ENCODE measurements at regions not wholly inside any gene's neighbourhood (a gene's known extent, or its start where the extent isn't known, plus 50 kb on each side); places are given as distances from the start of the nearest gene placed in this dataset.

- no peak overlapping the region for H3K27ac ChIP-seq (ENCODE audit: low read depth, low read length)
- H3K9me3 ChIP-seq (ENCODE audit: control insufficient read depth, insufficient read depth, low read length), result no peaks in the 10 kb centered on the region
- H3K36me3 ChIP-seq (ENCODE audit: control insufficient read depth, insufficient read depth, low read length), result no peaks in the 10 kb centered on the region
- H3K4me3 ChIP-seq (ENCODE audit: low read depth, low read length), result no peak overlapping the region
- no peak overlapping the region for H3K9ac ChIP-seq (ENCODE audit: low read depth, low read length)
- no peaks in the 10 kb centered on the region for H3K4me1 ChIP-seq (ENCODE audit: control insufficient read depth, insufficient read depth, low read length)
- no peaks in the 10 kb centered on the region for H3K27me3 ChIP-seq (ENCODE audit: control insufficient read depth, insufficient read depth, low read length)
Measured at GRCh38 chr17:70017112-70017511, 57.9 kb upstream of the KCNJ16 start.

- Histone ChIP-seq H3K9me3 (ENCODE audit: control insufficient read depth, insufficient read depth, low read length) (no peaks in the 10 kb centered on the region), H3K4me1 (ENCODE audit: control insufficient read depth, insufficient read depth, low read length) (no peaks in the 10 kb centered on the region), H3K9ac (ENCODE audit: low read depth, low read length) (no peak overlapping the region), H3K27ac (ENCODE audit: low read depth, low read length) (no peak overlapping the region), H3K27me3 (ENCODE audit: control insufficient read depth, insufficient read depth, low read length) (no peaks in the 10 kb centered on the region), H3K36me3 (ENCODE audit: control insufficient read depth, insufficient read depth, low read length) (no peaks in the 10 kb centered on the region), H3K4me3 (ENCODE audit: low read depth, low read length) (no peak overlapping the region)
Measured at GRCh38 chr17:70017941-70018340, 57.1 kb upstream of the KCNJ16 start.

- Histone ChIP-seq H3K4me3 (ENCODE audit: low read depth, low read length) (no peak overlapping the region), H3K27ac (ENCODE audit: low read depth, low read length) (no peak overlapping the region), H3K27me3 (ENCODE audit: control insufficient read depth, insufficient read depth, low read length) (no peaks in the 10 kb centered on the region), H3K36me3 (ENCODE audit: control insufficient read depth, insufficient read depth, low read length) (no peaks in the 10 kb centered on the region), H3K9me3 (ENCODE audit: control insufficient read depth, insufficient read depth, low read length) (no peaks in the 10 kb centered on the region), H3K4me1 (ENCODE audit: control insufficient read depth, insufficient read depth, low read length) (no peaks in the 10 kb centered on the region), H3K9ac (ENCODE audit: low read depth, low read length) (no peak overlapping the region)
Measured at GRCh38 chr17:70021726-70022125, 53.3 kb upstream of the KCNJ16 start.

GRCh38 chr17:70022175-70022574, 52.9 kb upstream of the KCNJ16 start:
- H3K27ac ChIP-seq (ENCODE audit: low read depth, low read length), result no peak overlapping the region
- H3K4me3 ChIP-seq (ENCODE audit: low read depth, low read length), result no peak overlapping the region
- no peak overlapping the region for H3K9ac ChIP-seq (ENCODE audit: low read depth, low read length)
- H3K4me1 ChIP-seq (ENCODE audit: control insufficient read depth, insufficient read depth, low read length), result no peaks in the 10 kb centered on the region
- no peaks in the 10 kb centered on the region for H3K36me3 ChIP-seq (ENCODE audit: control insufficient read depth, insufficient read depth, low read length)
- no peaks in the 10 kb centered on the region for H3K27me3 ChIP-seq (ENCODE audit: control insufficient read depth, insufficient read depth, low read length)
- H3K9me3 ChIP-seq (ENCODE audit: control insufficient read depth, insufficient read depth, low read length), result no peaks in the 10 kb centered on the region

- Histone ChIP-seq H3K9ac (ENCODE audit: low read depth, low read length) (no peak overlapping the region), H3K4me1 (ENCODE audit: control insufficient read depth, insufficient read depth, low read length) (no peaks in the 10 kb centered on the region), H3K27me3 (ENCODE audit: control insufficient read depth, insufficient read depth, low read length) (no peaks in the 10 kb centered on the region), H3K4me3 (ENCODE audit: low read depth, low read length) (no peak overlapping the region), H3K9me3 (ENCODE audit: control insufficient read depth, insufficient read depth, low read length) (no peaks in the 10 kb centered on the region), H3K27ac (ENCODE audit: low read depth, low read length) (no peak overlapping the region), H3K36me3 (ENCODE audit: control insufficient read depth, insufficient read depth, low read length) (no peaks in the 10 kb centered on the region)
Measured at GRCh38 chr17:70024253-70024652, 50.8 kb upstream of the KCNJ16 start.
